Endothelial cell of umbilical vein (primary cell): ENCODE measurements at regions not wholly inside any gene's neighbourhood (a gene's known extent, or its start where the extent isn't known, plus 50 kb on each side); places are given as distances from the start of the nearest gene placed in this dataset.

Source experiments
- BruUV-seq: library from RNA; stranded (reverse); fragments of 400-500 nt; replicated peaks from 2 replicates; lab custom pipeline; 2021; lab: Mats Ljungman, UMichigan
- CTCF ChIA-PET: fragments of 300-600, 350-600 bp; sonication (Branson Sonifier 250); formaldehyde crosslinking; loops from one replicate; lab custom pipeline; 2021; ENCODE audit warnings: antibody characterized with exemption, inconsistent platforms; lab: Charles Lee
- POLR2A ChIA-PET: fragments of 300-600, 350-600 bp; sonication (Branson Sonifier 250); formaldehyde crosslinking; loops from one replicate; lab custom pipeline; 2021; ENCODE audit warnings: antibody characterized with exemption, inconsistent platforms; lab: Charles Lee
- DNase-seq: peaks from one replicate; pipeline ENCODE4 v3.0.0-alpha.2; 2011; ENCODE audit warnings: low read depth, low spot score
- FAIRE-seq: peaks from 2 replicates; lab custom pipeline; 2011; peaks lifted over from hg19 to GRCh38; lab: Jason Lieb, UNC
- H2AFZ ChIP-seq: 2 replicates; pipeline ENCODE4 v1.6.0; 2012; ENCODE audit warnings: low read depth, low read length, control low read depth, inconsistent platforms
- H3K27ac ChIP-seq: 2 replicates; pipeline ENCODE4 v1.5.1; 2011; ENCODE audit warnings: low read depth, mild to moderate bottlenecking, control low read depth, low read length, moderate library complexity; ENCODE audit not compliant: insufficient read depth
- H3K27me3 ChIP-seq, 2 experiments: 2 replicates each; pipeline versions ENCODE4 v1.6.0 to v1.6.1; 2011; ENCODE audit warnings: low read length in 2 of 2, mixed read lengths in 1 of 2; ENCODE audit not compliant: control insufficient read depth in 2 of 2, insufficient read depth in 2 of 2
- H3K36me3 ChIP-seq, 2 experiments: 2 replicates in 1 of 2; 3 replicates in 1 of 2; pipeline ENCODE4 v1.5.1; 2011; ENCODE audit warnings: low read length in 2 of 2, mild to moderate bottlenecking in 1 of 2, moderate library complexity in 1 of 2; ENCODE audit not compliant: control insufficient read depth in 2 of 2, insufficient read depth in 2 of 2; ENCODE audit errors: extremely low read depth in 1 of 2
- H3K4me1 ChIP-seq: 3 replicates; pipeline ENCODE4 v1.5.1; 2011; ENCODE audit warnings: mild to moderate bottlenecking, low read length; ENCODE audit not compliant: control insufficient read depth, insufficient read depth; ENCODE audit errors: extremely low read depth
- H3K4me2 ChIP-seq: 2 replicates; pipeline ENCODE4 v1.6.1; 2011; ENCODE audit warnings: low read length, control low read depth, mixed read lengths; ENCODE audit not compliant: insufficient read depth
- H3K4me3 ChIP-seq, 3 experiments: fragments of 200-600 bp in 1 of 3; sonication (generic), shearing (Covaris generic) in 1 of 3; replicated peaks in 1 of 3; 2 replicates each; pipeline ENCODE4 v1.5.1; 2011 to 2016; ENCODE audit warnings: control low read depth in 3 of 3, low read length in 3 of 3, mild to moderate bottlenecking in 2 of 3, inconsistent platforms in 1 of 3, low read depth in 1 of 3, moderate library complexity in 1 of 3; ENCODE audit not compliant: insufficient read depth in 1 of 3
- H3K79me2 ChIP-seq: 2 replicates; pipeline ENCODE4 v1.6.0; 2012; ENCODE audit warnings: low read length, inconsistent platforms; ENCODE audit not compliant: control insufficient read depth, insufficient read depth
- H3K9ac ChIP-seq: replicated peaks from 2 replicates; pipeline ENCODE3; 2011; ENCODE audit warnings: low read length, control low read depth; ENCODE audit not compliant: insufficient read depth; ENCODE audit errors: extremely low read depth
- H3K9me1 ChIP-seq: replicated peaks from 3 replicates; pipeline ENCODE4 v1.6.0; 2011; ENCODE audit warnings: mild to moderate bottlenecking, low read length; ENCODE audit not compliant: control insufficient read depth, insufficient read depth; ENCODE audit errors: extremely low read depth
- H3K9me3 ChIP-seq: replicated peaks from 2 replicates; pipeline ENCODE4 v1.5.1; 2012; ENCODE audit warnings: low read length, inconsistent platforms; ENCODE audit not compliant: control insufficient read depth, insufficient read depth
- H4K20me1 ChIP-seq: replicated peaks from 2 replicates; pipeline ENCODE3; 2011; ENCODE audit warnings: mild to moderate bottlenecking, low read length; ENCODE audit not compliant: control insufficient read depth, insufficient read depth; ENCODE audit errors: extremely low read depth
- EZH2 ChIP-seq: IDR thresholded peaks from 2 replicates; pipeline ENCODE4 v1.6.1; 2012; ENCODE audit warnings: borderline replicate concordance, low read depth, mild to moderate bottlenecking, moderate library complexity, low read length, inconsistent platforms; ENCODE audit not compliant: severe bottlenecking
- FOS ChIP-seq: IDR thresholded peaks from 2 replicates; pipeline ENCODE4 v1.6.1; 2011; ENCODE audit warnings: mild to moderate bottlenecking, low read length, moderate library complexity, borderline replicate concordance; ENCODE audit not compliant: insufficient read depth
- GATA2 ChIP-seq: IDR thresholded peaks from 2 replicates; pipeline ENCODE4 v1.7.0; 2011; ENCODE audit warnings: low read depth, mild to moderate bottlenecking, moderate library complexity, mixed read lengths, low read length; ENCODE audit not compliant: insufficient read length, insufficient read depth
- JUN ChIP-seq: IDR thresholded peaks from 2 replicates; pipeline ENCODE4 v1.6.1; 2011; ENCODE audit warnings: borderline replicate concordance, low read depth; ENCODE audit not compliant: insufficient read length, insufficient read depth
- MYC ChIP-seq: IDR thresholded peaks from one replicate; pipeline ENCODE4 v1.6.1; 2011; ENCODE audit warnings: mild to moderate bottlenecking, low read depth, low read length
- POLR2A ChIP-seq: IDR thresholded peaks from 2 replicates; pipeline ENCODE4 v1.6.1; 2012; ENCODE audit warnings: low read depth, mild to moderate bottlenecking, control low read depth, low read length
- POLR2AphosphoS5 ChIP-seq: IDR thresholded peaks from 2 replicates; pipeline ENCODE4 v1.6.1; 2012; ENCODE audit warnings: low read depth, mild to moderate bottlenecking, control low read depth, low read length, moderate library complexity; ENCODE audit not compliant: insufficient read depth
- dilution Hi-C: fragments of 300-500 bp; cut with MboI; formaldehyde crosslinking; loops from one replicate; pipeline ENCODE4 v1.15.0; 2019; ENCODE audit warnings: low sequenced_read_pairs; ENCODE audit not compliant: extremely low pct_ligation_motif_present
- intact Hi-C: fragments of 100-400 bp; cut with micrococcal nuclease; formaldehyde crosslinking; loops from one replicate; pipeline ENCODE4 v1.10.0; 2022
- TF ChIP-seq, protein P1 (sequence below), 2 donors: IDR thresholded peaks; 1 replicate in 1 of 2; 2 replicates in 1 of 2; pipeline ENCODE4 v1.5.1; 2011; ENCODE audit warnings: low read length in 2 of 2, mild to moderate bottlenecking in 2 of 2, moderate library complexity in 2 of 2, control low read depth in 1 of 2, inconsistent platforms in 1 of 2, low read depth in 1 of 2; ENCODE audit not compliant: insufficient read depth in 1 of 2; ENCODE audit errors: extremely low read depth in 1 of 2
- TF ChIP-seq, protein P2 (sequence below): IDR thresholded peaks from 2 replicates; pipeline ENCODE4 v1.6.1; 2011; ENCODE audit not compliant: insufficient read depth, insufficient read length

DNA sequence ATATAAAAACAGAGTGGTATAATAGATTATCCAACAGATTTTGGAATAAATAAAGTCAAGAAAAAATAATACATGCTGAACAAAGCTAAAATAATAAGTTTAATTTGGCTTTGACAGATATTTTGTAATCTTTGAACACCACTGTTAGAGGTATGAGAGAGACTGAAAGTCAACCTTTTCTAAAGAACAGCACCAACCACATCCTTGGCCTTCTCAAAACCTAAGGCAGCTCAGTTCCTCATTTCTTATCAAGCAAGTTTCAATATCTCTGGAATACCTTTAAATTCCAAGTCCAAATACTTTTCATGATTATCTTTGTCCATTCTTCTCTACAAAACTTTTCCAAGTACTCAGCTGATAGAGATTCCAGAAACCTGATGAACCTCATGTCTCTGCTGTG is 1603.8 kb downstream of the CDH8 start:
- ChIA-PET POLR2A (no interaction called here), CTCF (no interaction called here)
- dilution Hi-C loops = no loop called here
- FAIRE-seq (no peak), DNase-seq (no peak)
- Histone ChIP-seq H3K36me3 (no peaks in the 10 kb centered on the region), H3K4me1 (no peaks in the 10 kb centered on the region), H3K9me1 (no peaks in the 10 kb centered on the region), H3K27ac (no peak overlapping the region), H3K9me3 (peaks cover 2% of the 10 kb centered on the region), H4K20me1 (no peaks in the 10 kb centered on the region), H3K27me3 (no peaks in the 10 kb centered on the region), H2AFZ (no peak overlapping the region), H3K9ac (no peak overlapping the region), H3K4me2 (no peak overlapping the region), H3K79me2 (no peaks in the 10 kb centered on the region), H3K4me3 (no peak overlapping the region)
- no TSS peak for BruUV-seq
- intact Hi-C loops = no loop called here
- TF ChIP-seq, protein P1, sequence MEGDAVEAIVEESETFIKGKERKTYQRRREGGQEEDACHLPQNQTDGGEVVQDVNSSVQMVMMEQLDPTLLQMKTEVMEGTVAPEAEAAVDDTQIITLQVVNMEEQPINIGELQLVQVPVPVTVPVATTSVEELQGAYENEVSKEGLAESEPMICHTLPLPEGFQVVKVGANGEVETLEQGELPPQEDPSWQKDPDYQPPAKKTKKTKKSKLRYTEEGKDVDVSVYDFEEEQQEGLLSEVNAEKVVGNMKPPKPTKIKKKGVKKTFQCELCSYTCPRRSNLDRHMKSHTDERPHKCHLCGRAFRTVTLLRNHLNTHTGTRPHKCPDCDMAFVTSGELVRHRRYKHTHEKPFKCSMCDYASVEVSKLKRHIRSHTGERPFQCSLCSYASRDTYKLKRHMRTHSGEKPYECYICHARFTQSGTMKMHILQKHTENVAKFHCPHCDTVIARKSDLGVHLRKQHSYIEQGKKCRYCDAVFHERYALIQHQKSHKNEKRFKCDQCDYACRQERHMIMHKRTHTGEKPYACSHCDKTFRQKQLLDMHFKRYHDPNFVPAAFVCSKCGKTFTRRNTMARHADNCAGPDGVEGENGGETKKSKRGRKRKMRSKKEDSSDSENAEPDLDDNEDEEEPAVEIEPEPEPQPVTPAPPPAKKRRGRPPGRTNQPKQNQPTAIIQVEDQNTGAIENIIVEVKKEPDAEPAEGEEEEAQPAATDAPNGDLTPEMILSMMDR (IDR thresholded peaks at IDR 0.05; ENCODE audit: extremely low read depth in 1 of 2, insufficient read depth in 1 of 2, low read depth in 1 of 2, low read length in 2 of 2) = no peak
- TF ChIP-seq POLR2A = no peak
- no peak for TF ChIP-seq FOS
- TF ChIP-seq EZH2 = no peak
- TF ChIP-seq GATA2 = no peak
- TF ChIP-seq POLR2AphosphoS5 = no peak
- TF ChIP-seq, protein P2, sequence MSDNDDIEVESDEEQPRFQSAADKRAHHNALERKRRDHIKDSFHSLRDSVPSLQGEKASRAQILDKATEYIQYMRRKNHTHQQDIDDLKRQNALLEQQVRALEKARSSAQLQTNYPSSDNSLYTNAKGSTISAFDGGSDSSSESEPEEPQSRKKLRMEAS = no peak
- no peak for TF ChIP-seq MYC
- TF ChIP-seq JUN = no peak
